ENCODE measurements at regions not wholly inside any gene's neighbourhood (a gene's known extent, or its start where the extent isn't known, plus 50 kb on each side); places are given as distances from the start of the nearest gene placed in this dataset.

GRCh38 chr1:42086146-42086545, 67.1 kb upstream of the GUCA2B start:
- ATAC-seq (no peak), FAIRE-seq (no peak), DNase-seq (ENCODE audit: low read depth in 1 of 2, low spot score in 1 of 2) (no peak)
- CTCF ChIA-PET: no interaction called here
- H3K4me2 ChIP-seq: no peak overlapping the region
- no peaks in the 10 kb centered on the region for H3K4me1 ChIP-seq
- H3K9me3 ChIP-seq: peaks cover 11% of the 10 kb centered on the region; the same call in 2 of the 3 replicates
- H3K27ac ChIP-seq: no peak overlapping the region
- TF ChIP-seq EP300 (IDR thresholded peaks at IDR 0.05) (no peak), MAFK (IDR thresholded peaks at IDR 0.05; ENCODE audit: partially characterized antibody) (no peak), MAX (IDR thresholded peaks at IDR 0.05) (no peak), NR3C1 (IDR thresholded peaks at IDR 0.05) (no peak), HOXB13 (CRISPR knock-in tag; IDR thresholded peaks at IDR 0.05; ENCODE audit: low read depth) (no peak), JUN (IDR thresholded peaks at IDR 0.05) (no peak), KDM5A (IDR thresholded peaks at IDR 0.05) (no peak), GATA3 (IDR thresholded peaks at IDR 0.05; ENCODE audit: borderline replicate concordance) (no peak), CEBPB (IDR thresholded peaks at IDR 0.05) (no peak), MAZ (IDR thresholded peaks at IDR 0.05; ENCODE audit: borderline replicate concordance, low read depth, low read length) (no peak), RCOR1 (IDR thresholded peaks at IDR 0.05; ENCODE audit: low read depth, low read length) (no peak), USF2 (IDR thresholded peaks at IDR 0.05) (no peak), CHD4 (IDR thresholded peaks at IDR 0.05; ENCODE audit: borderline replicate concordance) (no peak), POLR2AphosphoS2 (conservative IDR thresholded peaks at IDR 0.05; ENCODE audit: low read length) (no peak), ZC3H11A (IDR thresholded peaks at IDR 0.05) (no peak), RNF2 (IDR thresholded peaks at IDR 0.05; ENCODE audit: borderline replicate concordance, low read depth) (no peak), EHF (CRISPR knock-in tag; IDR thresholded peaks at IDR 0.05) (no peak)
- TF ChIP-seq, protein P1, sequence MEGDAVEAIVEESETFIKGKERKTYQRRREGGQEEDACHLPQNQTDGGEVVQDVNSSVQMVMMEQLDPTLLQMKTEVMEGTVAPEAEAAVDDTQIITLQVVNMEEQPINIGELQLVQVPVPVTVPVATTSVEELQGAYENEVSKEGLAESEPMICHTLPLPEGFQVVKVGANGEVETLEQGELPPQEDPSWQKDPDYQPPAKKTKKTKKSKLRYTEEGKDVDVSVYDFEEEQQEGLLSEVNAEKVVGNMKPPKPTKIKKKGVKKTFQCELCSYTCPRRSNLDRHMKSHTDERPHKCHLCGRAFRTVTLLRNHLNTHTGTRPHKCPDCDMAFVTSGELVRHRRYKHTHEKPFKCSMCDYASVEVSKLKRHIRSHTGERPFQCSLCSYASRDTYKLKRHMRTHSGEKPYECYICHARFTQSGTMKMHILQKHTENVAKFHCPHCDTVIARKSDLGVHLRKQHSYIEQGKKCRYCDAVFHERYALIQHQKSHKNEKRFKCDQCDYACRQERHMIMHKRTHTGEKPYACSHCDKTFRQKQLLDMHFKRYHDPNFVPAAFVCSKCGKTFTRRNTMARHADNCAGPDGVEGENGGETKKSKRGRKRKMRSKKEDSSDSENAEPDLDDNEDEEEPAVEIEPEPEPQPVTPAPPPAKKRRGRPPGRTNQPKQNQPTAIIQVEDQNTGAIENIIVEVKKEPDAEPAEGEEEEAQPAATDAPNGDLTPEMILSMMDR (IDR thresholded peaks at IDR 0.05): no peak
- TF ChIP-seq, protein P2, sequence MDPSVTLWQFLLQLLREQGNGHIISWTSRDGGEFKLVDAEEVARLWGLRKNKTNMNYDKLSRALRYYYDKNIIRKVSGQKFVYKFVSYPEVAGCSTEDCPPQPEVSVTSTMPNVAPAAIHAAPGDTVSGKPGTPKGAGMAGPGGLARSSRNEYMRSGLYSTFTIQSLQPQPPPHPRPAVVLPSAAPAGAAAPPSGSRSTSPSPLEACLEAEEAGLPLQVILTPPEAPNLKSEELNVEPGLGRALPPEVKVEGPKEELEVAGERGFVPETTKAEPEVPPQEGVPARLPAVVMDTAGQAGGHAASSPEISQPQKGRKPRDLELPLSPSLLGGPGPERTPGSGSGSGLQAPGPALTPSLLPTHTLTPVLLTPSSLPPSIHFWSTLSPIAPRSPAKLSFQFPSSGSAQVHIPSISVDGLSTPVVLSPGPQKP (IDR thresholded peaks at IDR 0.05; ENCODE audit: low read depth, low read length): no peak
- H3K4me3 ChIP-seq: no peak overlapping the region
- POLR2A ChIA-PET: no interaction called here

- DNase-seq (ENCODE audit: low read depth in 1 of 2, low spot score in 1 of 2) (no peak), FAIRE-seq (no peak), ATAC-seq (no peak)
- Histone ChIP-seq H3K4me3 (no peak overlapping the region), H3K27ac (no peak overlapping the region), H3K9me3 (peaks cover 11% of the 10 kb centered on the region; the same call in 2 of the 3 replicates), H3K4me2 (no peak overlapping the region), H3K4me1 (no peaks in the 10 kb centered on the region)
- WGBS (ENCODE audit: missing lambda C conversion rate): 0% methylated on average over 1 of the region's 1 CpG
- CTCF ChIA-PET: no interaction called here
- POLR2A ChIA-PET: no interaction called here
- TF ChIP-seq FOSB (CRISPR knock-in tag; IDR thresholded peaks at IDR 0.05): no peak
- TF ChIP-seq CEBPB (IDR thresholded peaks at IDR 0.05): 0 out of 4 replicates have a peak, but pooled peaks of 1 of the 2 experiments have one; percentile 3
Observed at GRCh38 chr1:42085596-42085995, 67.6 kb upstream of the GUCA2B start.

DNA sequence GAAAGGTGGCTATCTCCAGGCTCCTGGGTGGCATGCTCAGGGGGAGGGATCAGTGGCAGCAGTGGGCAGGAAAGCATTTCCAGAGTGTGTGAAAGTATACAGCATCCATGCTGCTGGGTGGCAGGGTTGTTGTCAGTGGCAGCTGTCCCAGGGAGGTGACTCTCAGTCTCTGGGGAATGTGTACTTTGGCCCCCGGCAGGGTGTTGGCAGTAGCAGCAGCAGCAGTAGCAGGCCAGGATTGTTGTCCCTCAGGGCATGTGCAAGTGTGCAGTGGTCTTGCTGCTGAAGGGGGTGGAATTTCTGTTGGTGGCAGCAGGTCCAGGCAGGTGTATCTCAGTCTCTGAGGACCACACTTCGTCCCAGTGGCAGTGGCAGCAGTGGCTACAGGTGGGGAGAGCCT, 71.7 kb upstream of the GUCA2B start:
- ATAC-seq: no peak
- Histone ChIP-seq H3K27ac (no peak overlapping the region), H3K4me1 (no peaks in the 10 kb centered on the region), H3K4me3 (no peak overlapping the region), H3K9me3 (no peaks in the 10 kb centered on the region), H3K4me2 (no peak overlapping the region)
- ChIA-PET CTCF (no interaction called here), POLR2A (no interaction called here)
- DNase-seq (ENCODE audit: low read depth in 1 of 2, low spot score in 1 of 2): no peak
- no peak for FAIRE-seq
- WGBS (ENCODE audit: missing lambda C conversion rate): no CpG with 5 or more reads among the region's 2 CpGs
- TF ChIP-seq HEYL (CRISPR knock-in tag; IDR thresholded peaks at IDR 0.05) (no peak), HOXB13 (CRISPR knock-in tag; IDR thresholded peaks at IDR 0.05; ENCODE audit: low read depth) (no peak), MAZ (IDR thresholded peaks at IDR 0.05; ENCODE audit: borderline replicate concordance, low read depth, low read length) (no peak), BHLHE40 (IDR thresholded peaks at IDR 0.05; ENCODE audit: low read depth, low read length) (no peak), HDAC2 (IDR thresholded peaks at IDR 0.05) (no peak), NFE2L2 (conservative IDR thresholded peaks at IDR 0.05; ENCODE audit: low read length) (no peak)
- TF ChIP-seq, protein P2 (IDR thresholded peaks at IDR 0.05; ENCODE audit: low read depth, low read length): no peak
